ENCODE measurements at regions not wholly inside any gene's neighbourhood (a gene's known extent, or its start where the extent isn't known, plus 50 kb on each side); places are given as distances from the start of the nearest gene placed in this dataset.

GRCh38 chr10:108908096-108908495, 1015.2 kb downstream of the XPNPEP1 start:
- TF ChIP-seq CTCF (IDR thresholded peaks at IDR 0.05) (no peak), EP300 (IDR thresholded peaks at IDR 0.05) (no peak), POLR2A (IDR thresholded peaks at IDR 0.05) (no peak), POLR2AphosphoS5 (IDR thresholded peaks at IDR 0.05) (no peak)

All from upper lobe of left lung (tissue), 4 donors.